Spleen (tissue), 11 donors: ENCODE measurements at regions not wholly inside any gene's neighbourhood (a gene's known extent, or its start where the extent isn't known, plus 50 kb on each side); places are given as distances from the start of the nearest gene placed in this dataset.

Experiments used
- DNase-seq: peaks from one replicate; pipeline ENCODE4 v3.0.0-alpha.2; 2020
- H3K27ac ChIP-seq, 8 donors: fragments of 200-600 bp; sonication (generic) in 7 of 8; 1 replicate in 4 of 8; 2 replicates in 4 of 8; pipeline versions ENCODE4 v1.5.0 to v1.8.0; 2016 to 2021; ENCODE audit warnings: inconsistent platforms in 4 of 8, mild to moderate bottlenecking in 4 of 8, moderate library complexity in 1 of 8
- H3K27me3 ChIP-seq, 7 donors: fragments of 200-600 bp; sonication (generic) in 6 of 7; replicated peaks in 1 of 7; 1 replicate in 4 of 7; 2 replicates in 3 of 7; pipeline versions ENCODE4 v1.5.0 to v1.8.0; 2016 to 2021; ENCODE audit warnings: inconsistent platforms in 3 of 7, mild to moderate bottlenecking in 1 of 7
- H3K36me3 ChIP-seq, 6 donors: fragments of 200-600 bp; sonication (generic) in 5 of 6; 1 replicate in 4 of 6; 2 replicates in 2 of 6; pipeline versions ENCODE4 v1.5.0 to v1.8.0; 2016 to 2021; ENCODE audit warnings: inconsistent platforms in 2 of 6
- H3K4me1 ChIP-seq, 6 donors: fragments of 200-600 bp; sonication (generic) in 5 of 6; 1 replicate in 3 of 6; 2 replicates in 3 of 6; pipeline versions ENCODE4 v1.5.0 to v1.8.0; 2016 to 2021; ENCODE audit warnings: inconsistent platforms in 3 of 6
- H3K4me3 ChIP-seq, 8 donors: fragments of 200-600 bp; sonication (generic) in 7 of 8; 1 replicate in 4 of 8; 2 replicates in 4 of 8; pipeline versions ENCODE4 v1.5.0 to v1.8.0; 2016 to 2021; ENCODE audit warnings: inconsistent platforms in 4 of 8, mild to moderate bottlenecking in 4 of 8, moderate library complexity in 2 of 8
- H3K9me3 ChIP-seq, 8 donors: fragments of 200-600 bp; sonication (generic) in 7 of 8; 1 replicate in 4 of 8; 2 replicates in 4 of 8; pipeline versions ENCODE4 v1.5.0 to v1.8.0; 2016 to 2021; ENCODE audit warnings: inconsistent platforms in 4 of 8
- POLR2A ChIP-seq, 3 donors: fragments of 450-650 bp; IDR thresholded peaks; one replicate each; pipeline ENCODE4 v1.5.1; 2017; ENCODE audit warnings: antibody characterized with exemption in 3 of 3, mild to moderate bottlenecking in 1 of 3
- POLR2AphosphoS5 ChIP-seq, 3 donors: sonication (generic); formaldehyde crosslinking; IDR thresholded peaks; one replicate each; pipeline ENCODE4 v1.5.1; 2017; ENCODE audit warnings: antibody characterized with exemption in 3 of 3
- WGBS, 5 donors: extraction: QIAGEN DNeasy Blood & Tissue Kit in 3 of 5; methylation state at CpG; one replicate each; pipeline versions ENCODE4 v1.1.5 to v1.1.7; 2013 to 2018; 5-methylcytosine and 5-hydroxymethylcytosine counted together
- intact Hi-C: fragments of 100-400 bp; cut with DNase I; formaldehyde crosslinking; loops from one replicate; pipeline ENCODE4 v1.15.0; 2023; ENCODE audit warnings: low total_unique reads
- TF ChIP-seq, protein P1 (sequence below), 11 experiments: fragments of 200-600 bp in 7 of 11; fragments of 450-650 bp in 4 of 11; sonication (generic) in 4 of 11; IDR thresholded peaks in 8 of 11; conservative IDR thresholded peaks in 3 of 11; 1 replicate in 7 of 11; 2 replicates in 4 of 11; pipeline versions ENCODE4 v1.4.0 to v1.8.0; 2016 to 2021; ENCODE audit warnings: antibody characterized with exemption in 11 of 11, inconsistent platforms in 4 of 11, mild to moderate bottlenecking in 1 of 11
- donor health status: healthy with polysubstance abuse.
- donor health status: DM: no; HTN: no; CAD: no; lungs with moderate emphysema.
- donor health status: DM: no; HTN: no; CAD: no.
- donor health status: Bipolar disorder and iron deficiency.
- donor health status: healthy.
- donor health status: DM: no; HTN: no; CAD: no.
- donor health status: DM: yes; HTN: yes; CAD: no.

DNA sequence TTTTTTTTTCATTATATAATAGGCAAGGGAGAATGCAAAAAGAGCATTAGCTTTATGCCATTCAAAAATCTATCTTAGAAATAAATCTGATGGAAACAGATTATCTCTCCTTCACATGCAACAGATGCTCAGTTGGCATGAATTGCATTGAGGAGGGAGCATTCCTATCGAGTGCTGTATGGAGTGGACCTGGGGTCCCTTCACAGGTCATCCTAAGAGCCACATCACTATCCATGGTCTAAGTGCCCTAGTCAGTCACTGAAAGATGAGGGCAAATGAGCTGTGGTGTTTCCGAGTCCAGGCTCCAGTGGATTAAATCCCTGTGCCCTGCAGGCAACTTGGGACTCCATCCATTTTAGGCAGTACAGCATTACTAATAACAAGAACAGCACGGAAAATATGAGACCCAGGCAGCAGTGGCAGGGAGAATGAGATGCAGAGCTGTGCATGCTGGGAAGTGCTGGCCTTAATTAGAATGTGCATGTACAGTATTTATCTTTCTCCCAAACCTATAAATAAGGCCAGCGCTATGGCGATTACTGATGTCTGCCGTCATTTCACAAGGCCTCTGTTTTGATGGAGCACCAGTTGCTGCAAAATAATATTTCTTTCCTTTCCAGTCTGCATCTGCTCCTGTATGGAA, 512.3 kb upstream of the PLXNA2 start:
- Histone ChIP-seq H3K9me3 (no peaks in the 10 kb centered on the region), H3K36me3 (no peaks in the 10 kb centered on the region), H3K4me3 (no peak overlapping the region), H3K27ac (no peak overlapping the region), H3K4me1 (no peaks in the 10 kb centered on the region), H3K27me3 (no peaks in the 10 kb centered on the region)
- 83 to 95% (median 90%) methylated on average over 6 of the region's 6 CpGs for WGBS, 5 donors
- DNase-seq = no peak
- TF ChIP-seq, protein P1, sequence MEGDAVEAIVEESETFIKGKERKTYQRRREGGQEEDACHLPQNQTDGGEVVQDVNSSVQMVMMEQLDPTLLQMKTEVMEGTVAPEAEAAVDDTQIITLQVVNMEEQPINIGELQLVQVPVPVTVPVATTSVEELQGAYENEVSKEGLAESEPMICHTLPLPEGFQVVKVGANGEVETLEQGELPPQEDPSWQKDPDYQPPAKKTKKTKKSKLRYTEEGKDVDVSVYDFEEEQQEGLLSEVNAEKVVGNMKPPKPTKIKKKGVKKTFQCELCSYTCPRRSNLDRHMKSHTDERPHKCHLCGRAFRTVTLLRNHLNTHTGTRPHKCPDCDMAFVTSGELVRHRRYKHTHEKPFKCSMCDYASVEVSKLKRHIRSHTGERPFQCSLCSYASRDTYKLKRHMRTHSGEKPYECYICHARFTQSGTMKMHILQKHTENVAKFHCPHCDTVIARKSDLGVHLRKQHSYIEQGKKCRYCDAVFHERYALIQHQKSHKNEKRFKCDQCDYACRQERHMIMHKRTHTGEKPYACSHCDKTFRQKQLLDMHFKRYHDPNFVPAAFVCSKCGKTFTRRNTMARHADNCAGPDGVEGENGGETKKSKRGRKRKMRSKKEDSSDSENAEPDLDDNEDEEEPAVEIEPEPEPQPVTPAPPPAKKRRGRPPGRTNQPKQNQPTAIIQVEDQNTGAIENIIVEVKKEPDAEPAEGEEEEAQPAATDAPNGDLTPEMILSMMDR (IDR thresholded peaks at IDR 0.05 in 8 of 11, conservative IDR thresholded peaks at IDR 0.05 in 3 of 11) = no peak
- TF ChIP-seq POLR2AphosphoS5 (IDR thresholded peaks at IDR 0.05) = no peak
- TF ChIP-seq POLR2A (IDR thresholded peaks at IDR 0.05) = no peak
- intact Hi-C loops = no loop called here

DNA sequence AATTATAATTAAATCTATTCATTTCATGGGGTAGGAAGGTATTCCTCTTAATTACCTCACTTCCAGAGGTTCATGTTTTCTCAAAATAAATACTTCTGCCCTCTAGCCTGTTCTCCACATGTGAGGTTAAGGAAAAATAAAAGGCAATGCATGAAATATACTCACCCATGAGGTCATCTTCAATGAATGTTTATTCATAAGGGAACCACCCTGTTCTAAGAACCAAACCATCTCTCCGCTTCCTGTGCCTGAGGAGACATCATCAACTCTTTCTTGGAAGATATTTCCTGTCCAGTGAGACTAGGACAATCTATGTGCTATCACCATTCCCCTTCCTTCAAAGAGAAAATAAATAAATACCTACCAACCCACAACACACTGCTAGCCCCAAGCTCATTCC, 513.7 kb upstream of the PLXNA2 start:
- no peak overlapping the region for H3K4me3 ChIP-seq
- H3K9me3 ChIP-seq = no peaks in the 10 kb centered on the region
- no peaks in the 10 kb centered on the region for H3K4me1 ChIP-seq
- no peaks in the 10 kb centered on the region for H3K27me3 ChIP-seq
- no peak for DNase-seq
- intact Hi-C loops = no loop called here
- 75 to 94% (median 82%) methylated on average over 1 of the region's 1 CpG for WGBS, 5 donors
- no peaks in the 10 kb centered on the region for H3K36me3 ChIP-seq
- no peak for TF ChIP-seq POLR2A (IDR thresholded peaks at IDR 0.05)
- TF ChIP-seq, protein P1 (IDR thresholded peaks at IDR 0.05 in 8 of 11, conservative IDR thresholded peaks at IDR 0.05 in 3 of 11) = no peak
- TF ChIP-seq POLR2AphosphoS5 (IDR thresholded peaks at IDR 0.05) = no peak
- no peak overlapping the region for H3K27ac ChIP-seq

DNA sequence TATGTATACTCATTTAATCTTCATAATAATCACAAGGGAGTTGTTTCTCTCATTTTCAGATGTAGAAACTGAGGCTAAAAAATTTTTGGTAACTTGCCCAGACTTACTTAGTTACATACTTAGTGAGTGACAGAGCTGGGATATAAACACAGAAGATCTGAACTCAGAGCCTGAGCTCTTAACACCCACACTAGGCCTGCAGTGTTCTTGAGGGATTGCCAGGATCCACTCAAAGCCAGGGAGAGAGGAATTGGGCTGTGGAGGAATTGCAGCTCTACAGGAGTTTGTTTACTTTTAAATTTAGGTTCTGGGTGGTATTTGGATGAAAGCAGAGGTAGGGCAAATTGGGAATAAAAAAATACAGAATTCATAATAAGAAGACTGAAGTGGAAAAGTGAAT, 515.1 kb upstream of the PLXNA2 start:
- H3K27me3 ChIP-seq = no peaks in the 10 kb centered on the region
- no peaks in the 10 kb centered on the region for H3K36me3 ChIP-seq
- intact Hi-C loops = no loop called here
- DNase-seq = no peak
- H3K27ac ChIP-seq = no peak overlapping the region
- H3K4me3 ChIP-seq = no peak overlapping the region
- no peaks in the 10 kb centered on the region for H3K4me1 ChIP-seq
- H3K9me3 ChIP-seq = no peaks in the 10 kb centered on the region
- no peak for TF ChIP-seq POLR2A (IDR thresholded peaks at IDR 0.05)

DNA sequence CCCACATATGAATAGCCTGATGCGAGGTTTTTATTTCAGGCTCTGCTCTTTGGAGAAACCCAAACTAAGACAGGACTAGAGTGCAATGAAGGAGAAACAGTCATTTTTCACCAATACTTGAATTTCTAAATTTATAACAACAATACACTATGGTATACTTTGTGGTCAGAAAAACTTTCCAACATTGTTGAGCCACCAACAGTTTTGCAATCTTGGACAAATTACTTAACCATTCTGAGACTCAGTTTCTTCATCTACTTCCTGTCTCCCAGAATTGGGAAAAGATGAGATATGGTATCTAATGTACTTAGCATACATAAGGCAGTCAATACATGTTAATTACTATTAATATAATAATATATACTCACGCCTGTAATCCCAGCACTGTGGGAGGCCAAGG, 519.8 kb upstream of the PLXNA2 start:
- WGBS, 5 donors = 88 to 95% (median 91%) methylated on average over 2 of the region's 2 CpGs
- Histone ChIP-seq H3K4me3 (no peak overlapping the region), H3K27me3 (no peaks in the 10 kb centered on the region), H3K27ac (no peak overlapping the region), H3K36me3 (no peaks in the 10 kb centered on the region), H3K9me3 (no peaks in the 10 kb centered on the region), H3K4me1 (no peaks in the 10 kb centered on the region)
- intact Hi-C loops = no loop called here
- no peak for DNase-seq
- TF ChIP-seq POLR2A (IDR thresholded peaks at IDR 0.05) = no peak
- no peak for TF ChIP-seq POLR2AphosphoS5 (IDR thresholded peaks at IDR 0.05)
- TF ChIP-seq, protein P1 (IDR thresholded peaks at IDR 0.05 in 8 of 11, conservative IDR thresholded peaks at IDR 0.05 in 3 of 11) = no peak

DNA sequence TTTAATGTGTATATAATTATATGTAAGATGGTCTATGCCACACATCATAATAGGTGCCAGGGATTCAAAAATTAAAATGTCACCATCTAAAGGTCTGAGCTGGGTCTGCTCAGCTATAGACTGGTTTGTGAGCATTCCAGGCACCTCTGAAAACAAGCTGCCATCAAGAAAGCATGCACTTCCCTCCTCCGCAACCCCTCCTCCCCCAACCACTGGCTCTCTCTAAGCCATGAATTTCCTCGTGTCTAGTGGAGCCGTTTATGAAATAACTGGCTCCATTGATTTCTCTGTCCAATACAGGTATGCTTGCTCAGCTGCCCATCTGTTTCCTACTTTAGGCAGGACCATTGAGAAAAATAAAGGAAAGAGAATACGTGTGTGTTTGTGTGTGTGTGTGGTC, 522.6 kb upstream of the PLXNA2 start:
- intact Hi-C loops = no loop called here
- DNase-seq = no peak

More for the DNA sequence above, 522.6 kb upstream of the PLXNA2 start:
- Histone ChIP-seq H3K27ac (no peak overlapping the region), H3K27me3 (no peaks in the 10 kb centered on the region), H3K9me3 (no peaks in the 10 kb centered on the region), H3K4me1 (no peaks in the 10 kb centered on the region), H3K36me3 (no peaks in the 10 kb centered on the region), H3K4me3 (no peak overlapping the region)
- TF ChIP-seq POLR2AphosphoS5 (IDR thresholded peaks at IDR 0.05) = no peak
- TF ChIP-seq POLR2A (IDR thresholded peaks at IDR 0.05) = no peak
- TF ChIP-seq, protein P1 (IDR thresholded peaks at IDR 0.05 in 8 of 11, conservative IDR thresholded peaks at IDR 0.05 in 3 of 11) = no peak
- WGBS, 5 donors = 61 to 77% (median 67%) methylated on average over 4 of the region's 4 CpGs
